Stimulated activated naive CD8-positive, alpha-beta T cell treated with anti-CD3 and anti-CD28 coated beads, Interleukin-15, Interleukin-2, amounts not matched to agents 100 U/mL and 50 U/mL, for 24 hours (primary cell): ENCODE measurements at regions not wholly inside any gene's neighbourhood (a gene's known extent, or its start where the extent isn't known, plus 50 kb on each side); places are given as distances from the start of the nearest gene placed in this dataset.
"Not testable (repeated sequence)": the region's sequence is repeated elsewhere in the genome, so short reads cannot be mapped to it uniquely, and the experiment has no call there.

Source experiments
- ATAC-seq: fragments of 150-1000 bp; cut with Tn5 transposase; one replicate; pipeline ENCODE4 v1.10.0; 2021
- DNase-seq: peaks from one replicate; pipeline ENCODE4 v3.0.0; 2021

DNA sequence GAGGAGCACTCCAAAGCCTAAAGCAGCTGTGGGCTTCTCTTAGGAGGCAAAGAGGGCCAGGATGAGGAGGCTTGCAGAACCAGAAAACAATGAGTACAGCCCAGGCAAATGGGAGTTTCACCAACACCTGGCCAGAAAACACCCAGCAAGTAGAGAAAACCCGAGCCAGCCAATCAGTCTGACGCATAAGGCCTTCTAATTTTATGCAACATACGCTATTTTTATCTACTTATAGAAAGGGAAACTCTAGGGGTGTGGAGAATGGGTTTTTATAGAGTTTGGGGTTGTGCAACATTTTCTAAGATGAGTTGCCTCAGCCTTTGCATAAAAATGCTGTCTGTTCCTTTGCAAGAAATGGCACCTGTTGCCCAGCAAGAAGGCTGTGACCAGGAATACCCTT is 529.0 kb upstream of the CDH5 start:
- no peak for DNase-seq
- no peak for ATAC-seq

DNA sequence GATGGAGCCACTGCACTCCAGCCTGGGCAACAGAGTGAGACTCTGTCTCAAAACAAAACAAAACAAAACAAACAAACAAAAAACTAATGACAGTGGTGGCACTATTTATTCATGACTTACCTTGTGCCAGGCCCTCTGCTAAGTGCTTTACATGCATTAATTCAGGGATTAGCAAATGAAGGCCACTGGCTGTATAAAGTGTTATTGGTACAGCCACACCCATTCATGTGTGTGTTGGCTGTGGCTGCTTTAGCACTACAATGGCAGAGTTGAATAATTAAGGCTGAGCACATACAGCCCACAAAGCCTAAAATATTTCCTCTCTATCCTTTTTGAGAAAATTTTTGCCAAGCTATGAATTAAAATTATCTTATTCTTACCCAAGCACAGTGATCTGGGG is 531.8 kb upstream of the CDH5 start:
- ATAC-seq (no peak), DNase-seq (no peak)

DNA sequence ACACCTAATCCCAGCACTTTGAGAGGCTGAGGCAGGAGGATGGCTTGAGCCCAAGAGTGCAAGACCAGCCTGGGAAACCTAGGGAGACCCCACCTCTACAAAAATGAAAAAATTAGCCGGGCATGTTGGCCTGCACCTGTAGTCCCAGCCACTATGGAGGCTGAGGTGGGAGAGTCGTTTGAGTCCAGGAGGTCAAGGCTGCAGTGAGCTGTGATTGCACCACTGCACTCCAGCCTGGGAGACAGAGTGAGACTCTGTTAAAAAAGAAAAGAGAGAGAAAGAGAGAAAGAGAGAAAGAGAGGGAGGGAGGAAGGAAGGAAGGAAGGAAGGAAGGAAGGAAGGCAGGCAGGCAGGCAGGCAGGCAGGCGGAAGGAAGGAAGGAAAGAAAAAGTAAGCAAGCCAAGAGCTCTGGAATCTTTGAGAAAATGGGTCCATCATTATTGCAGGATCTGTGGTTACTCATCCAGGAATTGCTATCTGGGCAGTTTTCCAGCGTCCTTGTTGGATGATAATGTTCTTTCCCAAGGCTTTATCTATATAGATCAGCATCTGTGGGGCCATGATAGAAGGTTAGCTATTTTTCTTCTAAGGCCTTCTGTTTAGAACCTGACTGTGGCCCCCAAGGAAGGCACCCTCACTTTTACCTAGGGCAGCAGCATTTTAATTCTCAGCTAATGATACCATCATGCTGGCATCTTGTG is 533.2 kb upstream of the CDH5 start:
- DNase-seq (no peak), ATAC-seq (no peak)

DNA sequence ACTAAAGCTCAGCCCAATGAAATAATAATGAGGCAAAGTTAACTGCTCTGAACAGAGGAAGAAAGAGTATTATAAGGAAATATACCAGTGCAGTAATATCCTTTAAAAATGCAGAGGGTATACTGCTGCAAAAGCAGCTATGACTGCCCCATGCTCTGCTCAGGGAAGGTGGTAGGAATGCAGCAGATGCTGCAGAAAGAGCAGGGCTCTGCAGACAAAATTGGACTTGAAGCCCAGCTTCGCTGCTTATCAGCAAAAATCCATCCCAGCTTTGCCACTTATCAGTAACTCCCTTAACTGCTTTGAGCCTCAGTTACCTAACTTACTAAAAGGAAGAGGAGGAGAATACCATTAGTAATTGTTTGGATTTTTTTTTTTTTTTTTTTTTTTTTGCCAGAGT is 533.8 kb upstream of the CDH5 start:
- DNase-seq (no peak), ATAC-seq (no peak)

DNA sequence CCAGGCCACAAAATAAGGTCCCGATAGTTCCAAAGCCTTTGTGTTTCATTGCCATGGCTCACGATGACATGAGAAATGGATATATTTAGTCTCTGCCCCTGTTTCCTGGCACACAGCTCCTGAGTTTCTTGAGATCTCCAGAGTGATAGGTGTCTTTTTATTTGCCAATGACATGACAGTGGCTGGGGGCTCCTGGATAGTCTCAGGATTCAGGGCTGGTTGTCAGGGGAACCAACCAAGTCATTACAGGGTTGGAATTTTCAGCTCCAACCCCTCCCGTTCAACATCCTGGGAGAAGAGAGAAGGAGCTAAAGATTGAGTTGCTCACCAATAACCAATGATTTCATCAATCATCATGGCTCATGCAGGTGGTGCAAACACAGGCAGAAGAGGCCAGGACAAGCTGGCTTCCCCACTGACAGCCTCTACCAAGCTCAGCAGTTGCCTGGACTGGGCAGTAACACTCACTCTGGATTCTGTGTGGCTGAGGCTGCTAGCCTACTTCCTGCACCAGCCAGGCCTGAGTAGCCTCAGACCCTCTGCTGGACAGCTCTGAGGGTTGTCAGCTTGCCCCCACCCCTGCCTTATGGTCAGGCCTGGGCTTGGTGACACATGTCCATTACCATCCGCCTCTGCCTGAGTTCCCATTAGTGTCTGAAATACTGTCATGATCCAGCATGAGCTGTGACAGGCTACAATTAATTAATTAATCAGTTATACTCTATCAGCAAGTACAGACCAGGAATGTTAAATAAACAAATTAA is 534.4 kb upstream of the CDH5 start:
- no peak for ATAC-seq
- DNase-seq: no peak

DNA sequence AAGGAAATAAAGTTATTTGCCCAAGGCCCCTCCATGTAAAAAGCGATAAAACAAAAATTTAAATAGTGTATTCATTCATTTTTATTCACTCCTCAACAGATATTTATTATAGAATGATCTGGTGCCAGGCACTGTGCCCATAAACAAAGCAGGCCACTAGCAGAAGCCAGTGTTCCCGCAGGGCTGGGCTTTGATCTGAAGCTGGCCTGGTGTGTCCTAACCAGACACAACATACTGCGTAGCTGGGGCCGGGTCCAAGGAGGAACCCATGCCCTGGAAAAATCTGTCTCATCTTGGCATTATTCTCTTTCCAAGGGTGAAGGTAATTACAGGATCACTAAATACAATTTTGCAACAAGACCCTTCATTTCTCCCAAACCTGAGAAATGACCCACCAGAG is 537.4 kb upstream of the CDH5 start:
- no peak for ATAC-seq
- no peak for DNase-seq

DNA sequence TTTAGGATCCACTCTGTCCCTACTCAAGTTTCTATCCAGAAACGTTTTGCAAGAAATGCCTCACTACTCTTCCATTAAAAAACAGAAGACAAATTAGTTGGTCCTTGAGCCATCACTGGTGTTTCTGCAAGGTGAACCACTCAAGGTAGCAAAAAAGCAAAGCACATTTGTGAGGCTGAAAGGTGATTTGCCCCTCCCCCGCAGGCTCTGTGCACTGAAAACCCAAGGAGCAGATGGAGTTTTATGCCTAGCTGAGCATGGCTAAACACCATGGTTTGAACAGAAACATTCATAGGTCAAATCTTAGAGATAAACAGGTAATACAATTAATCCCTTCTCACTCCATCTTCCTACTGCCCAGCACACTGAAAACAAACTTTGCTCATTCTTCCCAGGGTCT is 538.2 kb upstream of the CDH5 start:
- ATAC-seq: no peak

DNA sequence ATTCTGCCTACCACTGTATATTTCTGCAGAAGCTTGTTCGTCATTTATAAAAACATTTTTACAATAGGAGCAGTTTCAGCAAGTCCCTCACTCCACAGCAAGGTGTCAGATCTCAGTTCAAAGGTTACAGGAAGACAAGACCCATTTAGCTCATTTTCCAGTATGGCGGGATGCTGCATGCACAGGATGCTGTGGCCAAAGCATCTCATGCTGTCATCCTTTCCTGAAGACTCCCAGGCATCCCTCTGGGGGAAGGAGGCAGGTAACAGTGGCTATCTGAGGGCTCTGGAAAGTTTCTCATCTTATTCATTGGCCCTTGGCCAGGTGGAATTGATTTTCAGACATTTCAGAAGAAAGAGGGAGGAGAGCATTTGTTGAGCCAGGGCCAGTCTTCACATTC is 539.3 kb upstream of the CDH5 start:
- ATAC-seq (no peak), DNase-seq (no peak)

More for the DNA sequence above, 538.2 kb upstream of the CDH5 start:
- DNase-seq: no peak

DNA sequence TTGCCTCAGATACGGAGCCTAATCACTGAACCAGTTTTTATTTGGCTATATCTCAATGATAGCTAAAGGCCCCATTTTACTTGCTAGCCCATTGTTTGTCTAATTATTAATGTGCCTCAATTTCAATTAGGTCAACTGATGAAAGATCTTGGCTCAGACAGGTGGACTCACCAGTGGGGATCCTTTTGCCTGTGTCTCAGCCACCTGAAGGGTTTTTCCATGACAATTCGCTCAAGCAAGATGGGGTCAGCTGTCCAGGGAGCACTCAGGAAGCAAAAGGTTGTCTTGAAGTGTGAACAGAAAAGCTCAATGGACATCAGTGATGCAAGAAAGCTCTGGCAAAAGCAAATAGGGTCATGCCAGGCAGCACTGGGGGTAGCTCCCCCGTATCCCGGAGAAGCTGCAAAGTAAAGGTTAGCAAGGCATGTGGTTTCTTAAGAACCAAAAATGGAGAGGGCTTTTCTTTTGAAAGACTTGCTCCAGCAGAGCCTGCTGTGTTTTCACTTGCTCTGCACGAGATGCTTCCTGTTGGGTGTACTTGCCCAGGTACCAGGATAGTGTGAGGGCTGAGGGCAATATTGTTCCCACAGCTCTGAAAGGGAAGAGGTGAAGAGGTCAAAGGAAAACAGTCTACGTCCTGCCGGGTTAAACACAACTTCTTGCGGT is 541.2 kb upstream of the CDH5 start:
- DNase-seq (no peak), ATAC-seq (no peak)

DNA sequence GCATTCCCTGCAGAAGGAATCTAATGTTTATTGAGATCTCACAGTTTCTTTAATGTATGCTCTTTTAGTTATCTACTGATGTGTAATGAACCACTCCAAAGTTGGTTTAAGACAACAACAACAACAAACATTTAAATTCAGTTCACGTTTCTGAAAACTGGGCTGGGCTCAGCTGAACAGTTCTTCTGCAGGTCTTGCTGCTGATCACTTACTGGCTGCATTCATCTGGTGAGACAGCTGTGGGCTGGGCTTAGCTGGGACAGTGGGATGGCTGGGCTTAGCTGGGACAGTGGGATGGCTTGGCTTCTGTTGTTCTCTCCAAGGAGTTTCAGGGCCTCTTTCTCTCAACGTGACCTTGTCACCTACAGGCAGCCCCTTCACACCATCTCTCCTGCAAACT is 544.3 kb upstream of the CDH5 start:
- DNase-seq (no peak), ATAC-seq (no peak)

DNA sequence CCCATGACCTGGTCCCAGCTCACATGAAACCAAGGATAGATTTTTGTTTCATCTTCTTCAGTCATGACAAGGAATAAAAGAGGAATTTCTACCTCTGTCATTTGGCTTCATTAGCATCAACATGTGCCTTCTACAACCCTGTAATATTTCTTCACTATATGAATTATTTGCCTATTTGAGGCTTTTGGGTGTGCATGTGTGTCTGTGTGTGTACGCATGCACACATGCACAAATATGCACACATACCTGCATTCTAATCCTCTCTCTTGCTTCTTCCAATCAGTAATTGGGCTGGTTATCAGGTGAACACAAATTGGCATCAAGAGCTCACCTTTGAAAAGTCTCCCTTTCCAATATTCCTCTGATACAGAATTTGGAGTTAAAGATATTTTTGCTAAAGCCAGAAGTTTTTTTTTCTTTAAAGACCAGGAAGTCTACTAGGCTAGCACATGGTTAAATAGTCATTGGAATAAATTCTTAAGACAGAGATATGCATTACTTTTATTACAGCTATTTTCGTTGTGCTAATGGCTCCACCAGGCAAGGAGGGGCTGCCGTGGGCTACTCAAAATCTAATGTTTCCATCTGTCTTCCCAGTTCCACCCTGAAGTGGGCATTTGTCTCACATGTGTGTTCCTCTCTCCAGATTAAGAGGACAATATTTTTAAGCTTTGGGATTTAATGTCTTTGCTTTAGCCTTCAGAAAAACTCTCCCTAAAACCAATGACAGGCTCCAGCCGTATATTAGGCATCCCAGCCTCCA is 547.2 kb upstream of the CDH5 start:
- DNase-seq: no peak
- ATAC-seq: no peak

DNA sequence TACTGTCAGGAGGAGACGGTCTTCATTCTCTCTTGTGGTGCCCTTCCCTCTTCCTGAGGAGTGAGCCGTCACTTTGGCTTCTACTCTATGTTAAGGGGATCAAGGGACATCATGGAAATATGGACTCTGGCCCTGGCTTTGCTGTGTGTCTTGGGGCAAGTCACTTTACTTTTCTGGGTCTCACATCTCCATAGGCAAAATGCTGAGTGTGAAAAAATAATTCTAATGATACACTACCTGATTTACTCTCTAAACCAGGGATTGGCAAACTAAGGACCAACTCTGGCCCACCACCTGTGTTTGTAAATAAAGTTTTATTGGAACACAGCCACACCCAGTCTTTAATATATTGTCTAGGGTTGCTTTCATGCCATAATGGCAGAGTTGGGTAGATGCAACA is 548.7 kb upstream of the CDH5 start:
- ATAC-seq: no peak
- no peak for DNase-seq

DNA sequence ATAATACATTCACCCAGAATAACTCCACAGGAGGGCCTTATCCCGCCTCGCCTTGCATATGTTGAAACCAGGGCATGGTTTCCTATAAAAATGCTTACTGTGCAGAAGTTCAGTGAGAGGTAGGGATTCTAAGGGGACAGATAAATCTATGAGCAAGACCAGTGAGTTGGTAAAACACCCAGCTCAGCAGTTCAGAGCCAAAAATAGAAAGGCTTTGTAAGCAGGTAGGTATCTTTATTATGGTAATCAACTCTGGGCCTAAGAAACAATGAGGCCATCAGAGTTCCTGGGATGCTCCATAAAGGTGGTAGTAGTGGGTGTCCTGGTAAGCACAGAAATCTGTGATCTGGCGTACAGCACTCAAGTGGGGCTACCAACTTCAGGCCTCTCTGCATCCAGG is 549.4 kb upstream of the CDH5 start:
- ATAC-seq (no peak), DNase-seq (no peak)

DNA sequence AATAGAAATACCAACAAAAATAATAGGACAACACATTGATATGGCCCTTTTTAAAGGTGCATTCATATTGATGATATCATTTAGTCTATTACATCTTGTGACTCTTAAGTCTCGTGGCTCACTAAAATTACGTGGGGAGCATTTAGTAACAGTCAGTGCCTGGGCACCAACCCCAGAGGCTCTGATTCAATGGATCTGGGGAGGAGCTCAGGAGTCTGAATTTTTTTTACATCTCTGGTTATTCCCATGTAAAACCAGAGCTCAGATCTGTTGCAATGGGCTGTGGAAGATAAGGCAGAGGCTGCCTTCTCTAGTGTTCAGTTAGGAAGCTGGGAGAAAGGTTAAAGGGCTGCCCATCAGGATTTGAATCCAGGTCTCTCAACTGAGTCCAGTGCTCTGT is 549.9 kb upstream of the CDH5 start:
- ATAC-seq (no peak), DNase-seq (no peak)

DNA sequence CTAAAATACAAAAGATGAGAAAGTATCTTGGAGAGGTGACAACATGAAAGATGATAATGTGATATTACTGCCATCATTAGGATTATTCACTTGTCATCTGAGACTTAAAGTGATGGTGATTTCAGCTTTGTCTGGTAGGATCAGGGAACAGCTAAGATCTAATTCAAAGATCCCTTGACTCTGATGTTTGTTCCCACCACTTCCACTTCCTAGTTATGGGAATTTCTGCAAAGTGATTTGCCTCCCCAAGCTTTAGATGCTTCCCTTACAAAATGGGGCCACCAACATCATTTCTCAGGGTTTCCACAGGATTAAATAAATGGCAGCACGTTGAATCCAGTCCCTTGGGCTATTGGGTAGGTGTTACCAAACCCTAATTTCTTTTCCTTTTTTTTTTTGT is 550.8 kb upstream of the CDH5 start:
- DNase-seq: no peak
- ATAC-seq: no peak

DNA sequence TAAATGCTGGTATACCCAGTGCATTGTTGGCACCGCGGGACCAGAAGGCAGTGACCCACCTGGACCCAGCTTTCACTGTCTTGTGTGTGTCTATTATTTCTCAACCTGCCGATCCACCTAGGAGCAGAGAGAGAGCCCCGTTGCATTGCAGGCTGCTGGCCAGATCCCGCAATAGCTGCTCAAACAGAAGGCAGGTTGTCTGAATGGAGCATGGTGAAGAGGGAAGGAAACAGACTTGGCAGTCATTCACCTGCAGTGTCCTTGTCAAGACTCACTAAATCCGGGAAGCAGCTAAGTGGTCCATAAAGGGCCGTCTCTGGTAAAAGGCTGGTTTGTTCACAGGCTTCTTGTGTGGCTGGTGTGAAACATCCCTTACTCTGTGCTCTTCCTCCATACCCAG is 552.6 kb upstream of the CDH5 start:
- ATAC-seq, DNase-seq: not testable (repeated sequence)

DNA sequence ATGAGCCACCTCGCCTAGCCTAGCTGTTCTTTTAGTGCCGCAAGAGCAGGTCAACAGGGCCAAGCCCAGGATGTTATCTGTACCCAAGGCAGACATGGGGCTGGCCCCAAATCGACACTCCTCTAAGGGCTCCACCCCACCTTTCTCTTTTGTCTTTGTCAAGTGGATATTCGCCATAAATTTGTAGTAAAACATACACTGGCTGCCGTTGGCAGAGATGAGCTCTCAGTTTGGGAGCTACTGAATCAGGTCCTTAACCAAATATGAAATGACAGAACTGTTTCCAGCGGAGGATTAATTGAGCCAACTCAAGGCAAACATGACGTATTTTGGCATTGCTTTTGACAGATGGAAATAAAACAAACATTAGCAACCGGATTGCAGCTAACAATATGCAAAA is 556.9 kb upstream of the CDH5 start:
- ATAC-seq: no peak
- DNase-seq: no peak

DNA sequence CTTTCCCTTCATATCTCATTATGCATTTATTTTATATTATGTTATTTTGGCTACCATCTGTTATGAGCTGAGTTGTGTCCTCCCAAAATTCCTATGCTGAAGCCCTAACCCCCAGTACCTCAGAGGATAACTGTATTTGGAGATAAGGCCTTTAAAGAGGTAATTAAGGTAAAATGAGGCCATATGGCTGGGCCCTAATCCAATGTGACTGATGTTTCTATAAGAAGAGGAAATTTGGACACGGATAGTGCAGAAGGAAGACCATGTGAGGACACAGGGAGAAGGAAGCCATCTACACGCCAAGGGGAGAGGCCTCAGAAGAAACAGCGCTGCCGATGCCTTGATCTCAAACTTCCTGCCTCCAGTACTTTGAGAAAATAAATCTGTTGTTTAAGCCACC is 557.7 kb upstream of the CDH5 start:
- no peak for ATAC-seq
- DNase-seq: no peak

DNA sequence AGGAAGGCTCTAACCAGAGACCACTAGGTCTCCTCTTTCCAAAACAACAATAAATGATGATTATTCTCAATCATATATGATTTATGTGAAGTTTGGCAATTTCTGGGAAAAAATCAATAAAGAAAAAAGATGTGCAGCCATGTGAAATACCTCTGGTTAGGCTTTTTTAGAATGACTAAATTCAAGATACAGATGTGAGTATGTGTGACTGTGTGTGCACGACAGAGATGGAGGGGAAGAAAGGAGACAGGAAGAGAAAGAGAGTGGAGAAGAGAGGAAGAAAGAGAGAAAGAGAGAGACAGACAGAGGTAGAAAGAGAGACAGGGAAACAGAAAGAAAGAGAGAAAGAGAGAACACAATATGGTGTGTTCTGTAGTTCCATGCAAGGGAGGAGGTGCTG is 558.6 kb upstream of the CDH5 start:
- DNase-seq (no peak), ATAC-seq (no peak)

DNA sequence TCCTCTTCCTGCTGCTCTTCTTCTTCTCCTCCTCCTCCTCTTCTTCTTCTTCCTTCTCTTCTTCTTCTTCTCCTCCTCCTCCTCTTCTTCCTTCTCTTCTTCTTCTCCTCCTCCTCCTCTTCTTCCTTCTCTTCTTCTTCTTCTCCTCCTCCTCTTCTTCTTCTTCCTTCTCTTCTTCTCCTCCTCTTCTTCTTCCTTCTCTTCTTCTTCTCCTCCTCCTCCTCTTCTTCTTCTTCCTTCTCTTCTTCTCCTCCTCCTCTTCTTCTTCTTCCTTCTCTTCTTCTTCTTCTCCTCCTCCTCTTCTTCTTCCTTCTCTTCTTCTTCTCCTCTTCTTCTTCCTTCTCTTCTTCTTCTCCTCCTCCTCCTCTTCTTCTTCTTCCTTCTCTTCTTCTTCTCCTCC is 560.8 kb upstream of the CDH5 start:
- DNase-seq, ATAC-seq: not testable (repeated sequence)

DNA sequence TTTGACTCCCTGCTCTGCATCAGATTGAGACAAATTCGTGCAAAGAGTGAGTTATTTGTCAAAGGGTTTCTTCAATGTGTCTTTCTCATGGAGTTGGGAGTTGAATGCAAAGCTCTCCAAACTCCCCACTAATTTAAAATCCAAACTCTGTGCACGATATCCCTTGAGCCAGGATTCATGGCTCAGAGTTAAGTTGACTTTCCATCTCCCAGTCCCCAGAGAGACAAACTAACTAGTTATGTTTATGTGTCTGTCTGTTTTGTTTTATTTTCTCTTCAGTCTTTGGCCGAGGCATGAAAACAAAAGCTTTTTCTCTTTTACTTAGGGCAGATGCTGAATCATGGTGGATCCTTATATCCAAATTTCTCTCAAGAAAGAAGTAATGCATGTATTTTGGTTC is 570.0 kb upstream of the CDH5 start:
- ATAC-seq: no peak

DNA sequence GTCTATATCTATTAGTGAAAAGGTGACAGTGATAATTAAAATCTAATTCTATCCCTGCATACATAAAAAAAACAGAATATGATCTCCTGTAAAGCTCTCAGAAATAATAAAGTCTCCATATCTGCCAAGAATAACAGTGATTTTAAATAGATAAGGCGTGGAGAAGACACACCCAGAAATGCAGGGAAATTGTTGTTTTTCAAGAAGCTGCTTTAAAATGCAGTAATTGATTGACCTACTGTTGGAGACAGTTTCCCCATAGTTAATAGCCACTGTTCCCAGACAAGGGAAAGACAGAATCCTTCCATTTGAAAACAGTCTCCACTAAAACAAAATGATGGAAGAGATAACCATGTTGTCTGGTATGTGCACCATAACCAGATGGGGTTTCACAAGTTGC is 571.5 kb upstream of the CDH5 start:
- no peak for ATAC-seq
- no peak for DNase-seq

More for the DNA sequence above, 570.0 kb upstream of the CDH5 start:
- no peak for DNase-seq

DNA sequence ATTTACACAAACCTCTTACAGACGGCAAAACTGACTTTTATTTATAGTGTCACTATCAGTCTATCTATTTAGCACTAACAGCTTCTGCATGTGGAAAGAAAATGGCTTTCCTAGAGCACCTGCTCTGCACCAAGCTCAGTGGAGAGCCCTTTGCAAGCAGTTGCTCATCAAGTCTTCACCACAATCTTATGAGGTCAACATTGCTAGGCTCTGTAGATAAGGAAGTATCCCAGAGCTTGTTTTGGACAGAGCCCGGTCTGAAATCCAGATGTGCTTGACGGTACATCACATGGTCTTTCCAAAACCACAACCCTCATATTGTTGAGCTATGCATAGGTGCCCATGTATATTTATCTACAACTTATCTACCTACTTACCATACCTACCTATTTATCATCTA is 572.7 kb upstream of the CDH5 start:
- no peak for ATAC-seq
- no peak for DNase-seq
